Osteocyte (in vitro differentiated cells): ENCODE measurements at regions not wholly inside any gene's neighbourhood (a gene's known extent, or its start where the extent isn't known, plus 50 kb on each side); places are given as distances from the start of the nearest gene placed in this dataset.
"Not testable (repeated sequence)": the region's sequence is repeated elsewhere in the genome, so short reads cannot be mapped to it uniquely, and the experiment has no call there.

Experiments used
- DNase-seq: peaks from one replicate; pipeline ENCODE4 v3.0.0; 2021; ENCODE audit warnings: mixed read lengths; ENCODE audit not compliant: unreplicated experiment; ENCODE audit errors: extremely low spot score
- H3K27ac Mint-ChIP-seq: one replicate; pipeline ENCODE4 v1.8.0; 2021; ENCODE audit warnings: mild to moderate bottlenecking, mixed read lengths; ENCODE audit not compliant: unreplicated experiment
- H3K27me3 Mint-ChIP-seq: one replicate; pipeline ENCODE4 v1.8.0; 2021; ENCODE audit warnings: mixed read lengths; ENCODE audit not compliant: unreplicated experiment
- H3K36me3 Mint-ChIP-seq: one replicate; pipeline ENCODE4 v1.8.0; 2021; ENCODE audit warnings: mixed read lengths; ENCODE audit not compliant: unreplicated experiment
- H3K4me1 Mint-ChIP-seq: one replicate; pipeline ENCODE4 v1.8.0; 2021; ENCODE audit warnings: mixed read lengths; ENCODE audit not compliant: unreplicated experiment
- H3K4me3 Mint-ChIP-seq: one replicate; pipeline ENCODE4 v1.8.0; 2021; ENCODE audit warnings: mild to moderate bottlenecking, moderate library complexity, mixed read lengths; ENCODE audit not compliant: unreplicated experiment
- H3K9me3 Mint-ChIP-seq: one replicate; pipeline ENCODE4 v1.8.0; 2021; ENCODE audit warnings: mixed read lengths; ENCODE audit not compliant: unreplicated experiment
- CTCF ChIP-seq: fragments of 200-600 bp; sonication (generic); IDR thresholded peaks from 2 replicates; pipeline ENCODE4 v1.5.0; 2021; ENCODE audit warnings: antibody characterized with exemption, mild to moderate bottlenecking, moderate library complexity

- no peak for TF ChIP-seq CTCF
- no peak overlapping the region for H3K4me3 Mint-ChIP-seq
- no peaks in the 10 kb centered on the region for H3K4me1 Mint-ChIP-seq
- H3K27ac Mint-ChIP-seq: no peak overlapping the region
- H3K36me3 Mint-ChIP-seq: no peaks in the 10 kb centered on the region
- DNase-seq: no peak
- no peaks in the 10 kb centered on the region for H3K27me3 Mint-ChIP-seq
- H3K9me3 Mint-ChIP-seq: peaks cover 18% of the 10 kb centered on the region
These were observed 439.1 kb upstream of the GCFC2 start for GRCh38 chr2:76149846-76150245.

GRCh38 chr2:76139303-76139702, 428.6 kb upstream of the GCFC2 start:
- not testable (repeated sequence) for H3K4me3 Mint-ChIP-seq, H3K36me3 Mint-ChIP-seq, H3K27me3 Mint-ChIP-seq

GRCh38 chr2:76128622-76129021, 417.9 kb upstream of the GCFC2 start:
- no peaks in the 10 kb centered on the region for H3K36me3 Mint-ChIP-seq
- DNase-seq: no peak
- no peaks in the 10 kb centered on the region for H3K27me3 Mint-ChIP-seq
- H3K4me1 Mint-ChIP-seq: no peaks in the 10 kb centered on the region
- TF ChIP-seq CTCF: no peak
- H3K27ac Mint-ChIP-seq: no peak overlapping the region
- no peak overlapping the region for H3K4me3 Mint-ChIP-seq
- H3K9me3 Mint-ChIP-seq: no peaks in the 10 kb centered on the region

More at GRCh38 chr2:76139303-76139702, 428.6 kb upstream of the GCFC2 start:
- not testable (repeated sequence) for DNase-seq, H3K27ac Mint-ChIP-seq, H3K4me1 Mint-ChIP-seq
- peaks cover 38% of the 10 kb centered on the region for H3K9me3 Mint-ChIP-seq

- DNase-seq: no peak
- Mint-ChIP-seq H3K36me3 (no peaks in the 10 kb centered on the region), H3K4me3 (no peak overlapping the region), H3K27me3 (no peaks in the 10 kb centered on the region), H3K4me1 (no peaks in the 10 kb centered on the region), H3K27ac (no peak overlapping the region), H3K9me3 (no peaks in the 10 kb centered on the region)
- no peak for TF ChIP-seq CTCF
These were observed 409.5 kb upstream of the GCFC2 start for GRCh38 chr2:76120176-76120575.

GRCh38 chr2:76089683-76090082, 379.0 kb upstream of the GCFC2 start:
- DNase-seq: no peak
- Mint-ChIP-seq H3K27me3 (no peaks in the 10 kb centered on the region), H3K4me1 (no peaks in the 10 kb centered on the region), H3K4me3 (no peak overlapping the region), H3K36me3 (no peaks in the 10 kb centered on the region), H3K27ac (no peak overlapping the region), H3K9me3 (no peaks in the 10 kb centered on the region)
- TF ChIP-seq CTCF: no peak

- Mint-ChIP-seq H3K9me3 (no peaks in the 10 kb centered on the region), H3K4me1 (no peaks in the 10 kb centered on the region), H3K27ac (no peak overlapping the region), H3K27me3 (no peaks in the 10 kb centered on the region), H3K4me3 (no peak overlapping the region), H3K36me3 (no peaks in the 10 kb centered on the region)
- no peak for DNase-seq
- no peak for TF ChIP-seq CTCF
These were observed 372.5 kb upstream of the GCFC2 start for GRCh38 chr2:76083248-76083647.
